Esophagus muscularis mucosa (tissue), 3 donors: ENCODE measurements at regions not wholly inside any gene's neighbourhood (a gene's known extent, or its start where the extent isn't known, plus 50 kb on each side); places are given as distances from the start of the nearest gene placed in this dataset.

ENCODE experiments used
- POLR2A ChIP-seq: fragments of 450-650 bp; IDR thresholded peaks from one replicate; pipeline ENCODE4 v1.6.1; 2017; ENCODE audit warnings: antibody characterized with exemption, moderate library complexity, mild to moderate bottlenecking, low read depth
- TF ChIP-seq, protein P1 (sequence below), 3 experiments: fragments of 200-600 bp in 2 of 3; fragments of 450-650 bp in 1 of 3; sonication (generic) in 2 of 3; IDR thresholded peaks; one replicate each; pipeline ENCODE4 v1.5.1; 2017 to 2019; ENCODE audit warnings: antibody characterized with exemption in 3 of 3, mild to moderate bottlenecking in 2 of 3, moderate library complexity in 1 of 3

DNA sequence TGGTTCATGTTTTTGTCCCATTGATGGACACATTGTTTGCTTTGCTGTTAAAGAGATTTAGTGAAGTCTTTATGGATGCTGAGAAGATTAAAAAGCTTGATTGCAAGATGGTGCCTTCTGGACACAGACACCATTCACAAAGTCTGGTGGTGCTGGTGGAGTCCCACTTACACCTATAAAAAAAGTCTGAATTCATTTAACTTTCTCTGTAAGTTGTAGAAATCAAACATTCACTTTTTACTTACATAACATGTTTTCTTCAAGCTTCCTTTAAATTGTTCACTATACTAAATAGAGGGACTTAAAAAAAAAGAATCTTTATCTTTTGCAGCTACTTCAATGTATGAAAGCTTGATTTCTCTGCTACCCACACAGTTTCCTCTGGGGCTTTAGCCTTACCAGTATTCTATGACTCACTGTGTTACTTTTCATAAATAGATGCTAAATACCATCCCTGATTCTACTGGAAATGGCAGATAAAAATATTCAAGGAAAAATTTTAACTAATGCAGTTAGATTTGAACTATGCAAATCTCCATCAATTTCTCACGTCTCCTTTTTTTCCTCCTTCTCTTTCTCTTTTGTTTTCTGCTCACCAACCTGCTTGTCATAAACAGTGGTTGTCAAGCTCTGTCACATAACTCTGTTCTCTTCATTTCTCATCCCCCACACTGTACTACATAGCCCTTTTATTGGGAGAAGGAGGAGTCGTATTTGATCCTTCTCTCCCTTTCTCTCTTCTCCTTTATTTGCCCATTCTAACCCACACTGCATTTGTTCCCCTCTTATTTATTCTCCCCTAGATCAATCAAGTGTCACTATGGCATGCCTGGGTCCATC, 89.7 kb downstream of the FAM76B start:
- TF ChIP-seq, protein P1, sequence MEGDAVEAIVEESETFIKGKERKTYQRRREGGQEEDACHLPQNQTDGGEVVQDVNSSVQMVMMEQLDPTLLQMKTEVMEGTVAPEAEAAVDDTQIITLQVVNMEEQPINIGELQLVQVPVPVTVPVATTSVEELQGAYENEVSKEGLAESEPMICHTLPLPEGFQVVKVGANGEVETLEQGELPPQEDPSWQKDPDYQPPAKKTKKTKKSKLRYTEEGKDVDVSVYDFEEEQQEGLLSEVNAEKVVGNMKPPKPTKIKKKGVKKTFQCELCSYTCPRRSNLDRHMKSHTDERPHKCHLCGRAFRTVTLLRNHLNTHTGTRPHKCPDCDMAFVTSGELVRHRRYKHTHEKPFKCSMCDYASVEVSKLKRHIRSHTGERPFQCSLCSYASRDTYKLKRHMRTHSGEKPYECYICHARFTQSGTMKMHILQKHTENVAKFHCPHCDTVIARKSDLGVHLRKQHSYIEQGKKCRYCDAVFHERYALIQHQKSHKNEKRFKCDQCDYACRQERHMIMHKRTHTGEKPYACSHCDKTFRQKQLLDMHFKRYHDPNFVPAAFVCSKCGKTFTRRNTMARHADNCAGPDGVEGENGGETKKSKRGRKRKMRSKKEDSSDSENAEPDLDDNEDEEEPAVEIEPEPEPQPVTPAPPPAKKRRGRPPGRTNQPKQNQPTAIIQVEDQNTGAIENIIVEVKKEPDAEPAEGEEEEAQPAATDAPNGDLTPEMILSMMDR (IDR thresholded peaks at IDR 0.05) = no peak
- no peak for TF ChIP-seq POLR2A
